ENCODE measurements at regions not wholly inside any gene's neighbourhood (a gene's known extent, or its start where the extent isn't known, plus 50 kb on each side); places are given as distances from the start of the nearest gene placed in this dataset.

DNA sequence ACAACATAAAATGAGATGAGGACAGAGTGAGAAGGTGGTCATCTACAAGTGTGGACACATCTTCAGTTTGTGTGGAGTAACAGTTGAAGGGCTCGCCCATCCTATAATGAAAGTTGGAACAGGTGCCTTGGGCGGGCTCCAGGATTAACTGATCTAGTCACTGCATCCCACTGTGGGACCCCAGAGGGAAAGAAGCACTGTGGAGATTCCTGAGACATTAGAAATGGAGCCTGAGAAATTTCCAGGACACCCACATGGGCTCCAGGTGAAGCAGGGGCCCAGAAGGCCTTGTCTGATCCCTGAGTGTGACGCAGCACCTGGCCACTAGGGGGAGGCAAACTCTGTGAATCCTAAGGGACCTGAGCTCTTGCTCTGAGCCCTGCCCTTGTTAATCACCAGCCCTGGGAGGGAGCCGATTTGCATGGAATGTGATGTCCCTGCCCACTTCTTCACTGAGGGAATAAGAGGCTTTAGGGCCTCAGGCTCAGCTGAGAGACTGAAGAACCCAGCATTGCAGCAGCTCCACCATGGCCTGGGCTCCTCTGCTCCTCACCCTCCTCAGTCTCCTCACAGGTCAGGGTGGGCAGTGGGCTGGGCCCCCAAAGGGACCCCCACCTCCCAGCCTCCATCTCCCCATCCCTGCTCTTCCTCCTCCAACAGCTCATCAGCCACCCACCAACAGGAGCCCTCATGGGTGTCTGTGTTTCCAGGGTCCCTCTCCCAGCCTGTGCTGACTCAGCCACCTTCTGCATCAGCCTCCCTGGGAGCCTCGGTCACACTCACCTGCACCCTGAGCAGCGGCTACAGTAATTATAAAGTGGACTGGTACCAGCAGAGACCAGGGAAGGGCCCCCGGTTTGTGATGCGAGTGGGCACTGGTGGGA lies 98.4 kb downstream of the VPREB1 start:
- no peak overlapping the region for H3K4me3 ChIP-seq (ENCODE audit: low read depth, low read length)
- TF ChIP-seq, protein P1, sequence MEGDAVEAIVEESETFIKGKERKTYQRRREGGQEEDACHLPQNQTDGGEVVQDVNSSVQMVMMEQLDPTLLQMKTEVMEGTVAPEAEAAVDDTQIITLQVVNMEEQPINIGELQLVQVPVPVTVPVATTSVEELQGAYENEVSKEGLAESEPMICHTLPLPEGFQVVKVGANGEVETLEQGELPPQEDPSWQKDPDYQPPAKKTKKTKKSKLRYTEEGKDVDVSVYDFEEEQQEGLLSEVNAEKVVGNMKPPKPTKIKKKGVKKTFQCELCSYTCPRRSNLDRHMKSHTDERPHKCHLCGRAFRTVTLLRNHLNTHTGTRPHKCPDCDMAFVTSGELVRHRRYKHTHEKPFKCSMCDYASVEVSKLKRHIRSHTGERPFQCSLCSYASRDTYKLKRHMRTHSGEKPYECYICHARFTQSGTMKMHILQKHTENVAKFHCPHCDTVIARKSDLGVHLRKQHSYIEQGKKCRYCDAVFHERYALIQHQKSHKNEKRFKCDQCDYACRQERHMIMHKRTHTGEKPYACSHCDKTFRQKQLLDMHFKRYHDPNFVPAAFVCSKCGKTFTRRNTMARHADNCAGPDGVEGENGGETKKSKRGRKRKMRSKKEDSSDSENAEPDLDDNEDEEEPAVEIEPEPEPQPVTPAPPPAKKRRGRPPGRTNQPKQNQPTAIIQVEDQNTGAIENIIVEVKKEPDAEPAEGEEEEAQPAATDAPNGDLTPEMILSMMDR (IDR thresholded peaks at IDR 0.05; ENCODE audit: low read depth, low read length), result peak; percentile 95
- peak; percentile 10 for DNase-seq (ENCODE audit: low read depth, low spot score)
- in situ Hi-C loops (cut with HindIII; ENCODE audit: low sequenced_read_pairs), result no loop called here

DNA sequence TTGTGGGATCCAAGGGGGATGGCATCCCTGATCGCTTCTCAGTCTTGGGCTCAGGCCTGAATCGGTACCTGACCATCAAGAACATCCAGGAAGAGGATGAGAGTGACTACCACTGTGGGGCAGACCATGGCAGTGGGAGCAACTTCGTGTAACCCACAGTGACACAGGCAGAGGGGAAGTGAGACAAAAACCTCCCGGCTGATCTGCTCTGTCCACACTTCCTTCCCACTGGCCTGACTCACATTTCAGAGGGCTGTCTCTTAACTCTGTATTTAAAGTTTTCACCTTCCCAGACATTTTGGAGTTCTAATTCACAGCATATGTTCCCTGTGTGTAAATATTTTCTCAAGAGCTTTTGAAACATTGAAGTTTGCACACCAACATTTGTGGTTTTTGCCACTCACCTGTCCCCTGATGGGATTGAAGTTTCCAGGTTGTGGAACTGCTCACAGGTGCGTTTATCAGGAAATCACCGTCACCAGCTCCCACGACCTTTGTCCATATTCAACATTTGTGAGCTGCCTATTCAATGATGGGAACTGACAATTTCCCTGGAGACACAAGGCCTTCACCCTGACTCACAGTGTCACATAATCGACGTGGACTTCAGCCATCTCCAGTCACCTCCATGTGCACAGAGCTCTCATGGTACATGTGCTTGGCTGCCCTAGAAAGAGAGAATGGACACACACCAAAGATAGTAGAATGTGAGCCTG lies 99.2 kb downstream of the VPREB1 start:
- TF ChIP-seq, protein P1 (IDR thresholded peaks at IDR 0.05; ENCODE audit: low read depth, low read length), result no peak
- no peak overlapping the region for H3K4me3 ChIP-seq (ENCODE audit: low read depth, low read length)
- in situ Hi-C loops (cut with HindIII; ENCODE audit: low sequenced_read_pairs), result no loop called here
- no peak for DNase-seq (ENCODE audit: low read depth, low spot score)

DNA sequence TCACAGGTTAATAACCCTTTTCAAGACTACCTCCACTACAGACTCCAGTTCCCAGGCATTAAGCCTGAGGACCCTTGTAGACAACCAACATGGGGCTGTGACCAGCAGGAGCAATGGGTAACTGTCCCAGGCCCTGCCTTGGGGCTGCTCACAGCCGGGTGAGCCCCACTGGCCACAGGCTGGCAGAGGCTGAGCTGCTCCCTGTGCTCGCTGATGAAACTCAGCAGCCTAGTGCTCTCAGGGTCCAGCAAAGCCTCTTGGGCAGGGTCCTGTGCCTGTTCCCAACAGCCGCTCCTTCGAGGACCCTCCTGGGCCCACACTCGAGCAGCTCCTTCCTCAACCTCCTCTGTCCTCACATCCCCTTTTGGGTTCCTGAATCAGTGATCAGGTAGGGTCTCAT lies 99.8 kb downstream of the VPREB1 start:
- DNase-seq (ENCODE audit: low read depth, low spot score), result no peak
- in situ Hi-C loops (cut with HindIII; ENCODE audit: low sequenced_read_pairs), result no loop called here
- H3K4me3 ChIP-seq (ENCODE audit: low read depth, low read length), result no peak overlapping the region
- TF ChIP-seq, protein P1 (IDR thresholded peaks at IDR 0.05; ENCODE audit: low read depth, low read length), result no peak

DNA sequence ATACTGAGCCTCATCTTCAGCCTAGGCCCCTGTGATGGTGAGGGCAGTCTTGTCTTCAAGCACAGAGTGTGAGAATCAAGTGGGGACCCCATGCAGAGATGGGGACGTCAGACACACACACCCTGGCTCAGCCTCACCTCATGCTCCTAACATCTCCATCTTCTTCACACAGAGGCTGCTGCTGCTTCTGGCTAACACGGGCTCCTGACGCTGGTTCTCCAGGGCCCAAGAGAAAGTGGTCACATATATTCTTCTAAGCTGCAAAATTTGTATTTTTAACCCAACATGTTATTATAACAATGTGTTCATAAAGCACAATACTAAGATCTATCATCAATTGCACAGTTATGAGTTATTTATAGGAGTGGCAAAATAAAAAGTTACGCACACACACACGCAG lies 101.2 kb downstream of the VPREB1 start:
- in situ Hi-C loops (cut with HindIII; ENCODE audit: low sequenced_read_pairs), result no loop called here
- TF ChIP-seq, protein P1 (IDR thresholded peaks at IDR 0.05; ENCODE audit: low read depth, low read length), result no peak
- no peak overlapping the region for H3K4me3 ChIP-seq (ENCODE audit: low read depth, low read length)
- no peak for DNase-seq (ENCODE audit: low read depth, low spot score)

DNA sequence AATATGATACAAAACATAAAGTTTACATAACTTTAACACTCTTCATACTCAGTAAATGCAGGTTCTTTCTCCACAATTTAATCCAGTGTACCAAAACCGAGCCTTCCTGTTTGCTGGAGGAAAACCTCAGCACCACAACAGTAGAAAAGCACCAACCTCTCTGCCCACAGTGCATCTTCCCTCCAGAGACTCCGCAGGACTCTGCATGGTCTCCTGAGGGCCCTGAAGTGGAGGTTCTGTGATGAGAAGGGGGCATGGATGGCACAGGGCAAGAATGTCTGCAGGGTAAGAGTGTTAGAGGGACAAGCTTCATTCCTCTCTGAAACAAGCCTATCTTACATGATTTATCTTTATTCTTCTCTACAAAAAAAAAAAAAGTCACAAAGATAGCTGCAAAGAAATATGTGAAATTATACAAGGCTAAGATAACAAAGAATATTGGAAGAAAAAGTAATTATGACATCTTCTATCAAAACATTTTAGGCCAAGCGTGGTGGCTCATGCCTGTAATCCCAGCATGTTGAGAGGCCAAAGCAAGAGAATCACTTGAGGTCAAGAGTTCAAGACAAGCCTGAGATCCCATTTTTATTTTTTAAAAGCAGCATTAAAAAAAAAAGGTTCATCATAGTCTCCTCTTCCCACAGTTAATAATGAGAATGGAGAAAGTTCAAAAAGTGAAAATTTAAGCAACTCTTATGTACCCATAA lies 102.0 kb downstream of the VPREB1 start:
- in situ Hi-C loops (cut with HindIII; ENCODE audit: low sequenced_read_pairs), result no loop called here
- no peak overlapping the region for H3K4me3 ChIP-seq (ENCODE audit: low read depth, low read length)
- TF ChIP-seq, protein P1 (IDR thresholded peaks at IDR 0.05; ENCODE audit: low read depth, low read length), result no peak
- DNase-seq (ENCODE audit: low read depth, low spot score), result no peak

DNA sequence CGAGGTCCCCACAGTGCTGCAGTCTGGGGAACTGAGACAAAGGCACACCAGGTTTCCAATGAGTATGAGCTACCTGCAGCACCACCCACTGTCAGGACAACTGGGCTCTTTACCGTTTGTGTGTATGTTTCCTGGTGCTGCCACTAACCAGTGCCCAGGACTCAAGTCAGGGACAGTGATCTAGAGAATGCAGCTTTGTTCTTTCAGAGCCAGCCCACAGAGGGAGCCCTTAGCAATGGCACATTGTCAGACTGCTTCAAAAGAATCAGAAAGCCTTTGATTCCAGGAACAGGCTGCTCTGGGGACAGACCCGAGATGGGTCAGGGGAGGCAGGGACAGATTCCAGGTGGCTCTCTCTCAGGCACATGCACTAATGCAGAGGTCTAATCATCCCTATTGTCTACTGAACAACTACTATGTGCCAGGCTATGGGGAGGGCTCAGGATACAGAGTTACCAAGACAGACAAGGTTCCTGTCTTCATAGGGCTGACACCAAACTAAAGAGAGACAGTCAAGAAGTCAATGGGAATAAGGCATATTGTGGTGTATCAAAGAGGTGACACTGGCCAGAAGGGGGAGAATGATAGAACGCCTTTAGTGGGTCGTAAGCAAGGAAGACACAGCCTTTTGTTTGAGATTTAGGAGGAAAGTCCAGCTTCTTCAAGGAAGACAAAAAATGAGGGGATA lies 103.7 kb downstream of the VPREB1 start:
- no peak overlapping the region for H3K4me3 ChIP-seq (ENCODE audit: low read depth, low read length)
- in situ Hi-C loops (cut with HindIII; ENCODE audit: low sequenced_read_pairs), result no loop called here
- no peak for DNase-seq (ENCODE audit: low read depth, low spot score)
- TF ChIP-seq, protein P1 (IDR thresholded peaks at IDR 0.05; ENCODE audit: low read depth, low read length), result peak; percentile 28
